LNCaP clone FGC (cell line): ENCODE measurements at regions not wholly inside any gene's neighbourhood (a gene's known extent, or its start where the extent isn't known, plus 50 kb on each side); places are given as distances from the start of the nearest gene placed in this dataset.
"Not testable (repeated sequence)": the region's sequence is repeated elsewhere in the genome, so short reads cannot be mapped to it uniquely, and the experiment has no call there.

ENCODE experiments used
- DNase-seq: peaks from one replicate; pipeline ENCODE4 v3.0.0-alpha.2; 2011; ENCODE audit warnings: low read depth
- H3K4me3 ChIP-seq: 2 replicates; pipeline ENCODE4 v1.5.1; 2011; ENCODE audit warnings: mild to moderate bottlenecking, low read depth, low read length, control low read depth
- CTCF ChIP-seq: IDR thresholded peaks from 2 replicates; pipeline ENCODE4 v1.5.1; 2012; ENCODE audit warnings: mild to moderate bottlenecking; ENCODE audit not compliant: control insufficient read depth, insufficient read depth; ENCODE audit errors: extremely low read depth

GRCh38 chr1:200486634-200487033 is 76.8 kb upstream of the ZNF281 start:
- TF ChIP-seq CTCF: no peak
- no peak for DNase-seq
- H3K4me3 ChIP-seq: no peak overlapping the region

- not testable (repeated sequence) for H3K4me3 ChIP-seq, DNase-seq
Observed at GRCh38 chr1:200484438-200484946, 74.7 kb upstream of the ZNF281 start.

DNA sequence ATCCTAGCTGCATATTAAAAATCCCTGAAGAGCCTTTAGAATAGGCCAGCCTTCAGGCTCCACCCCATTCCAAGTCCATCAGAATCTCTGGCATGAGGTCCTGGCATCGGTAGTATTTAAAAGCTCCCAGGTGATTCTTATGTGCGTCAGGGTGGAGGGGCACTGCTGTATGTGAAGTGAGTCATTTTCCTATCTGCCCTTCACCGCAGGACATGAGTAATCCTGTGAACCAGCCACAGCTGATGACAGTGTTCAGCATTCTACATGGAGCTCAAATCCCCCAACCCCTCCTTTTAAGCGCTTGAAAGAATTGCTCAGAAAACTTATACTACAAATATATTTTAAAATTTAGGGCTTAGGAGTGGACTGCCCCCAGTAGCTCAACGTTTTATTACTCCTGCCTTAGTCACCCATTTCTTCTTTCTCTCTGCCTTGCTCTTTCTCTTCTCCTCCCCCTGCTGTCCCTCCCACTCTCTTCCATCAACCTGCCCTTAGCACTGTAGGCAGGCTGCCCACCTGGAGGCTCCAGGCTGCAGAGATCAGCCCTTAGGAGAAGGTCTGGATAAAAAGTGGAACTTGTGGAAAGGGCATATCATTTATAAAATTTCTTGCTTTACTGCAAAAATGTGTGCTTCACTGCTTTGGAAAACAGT is 73.8 kb upstream of the ZNF281 start:
- DNase-seq: no peak
- no peak for TF ChIP-seq CTCF
- H3K4me3 ChIP-seq: no peak overlapping the region

DNA sequence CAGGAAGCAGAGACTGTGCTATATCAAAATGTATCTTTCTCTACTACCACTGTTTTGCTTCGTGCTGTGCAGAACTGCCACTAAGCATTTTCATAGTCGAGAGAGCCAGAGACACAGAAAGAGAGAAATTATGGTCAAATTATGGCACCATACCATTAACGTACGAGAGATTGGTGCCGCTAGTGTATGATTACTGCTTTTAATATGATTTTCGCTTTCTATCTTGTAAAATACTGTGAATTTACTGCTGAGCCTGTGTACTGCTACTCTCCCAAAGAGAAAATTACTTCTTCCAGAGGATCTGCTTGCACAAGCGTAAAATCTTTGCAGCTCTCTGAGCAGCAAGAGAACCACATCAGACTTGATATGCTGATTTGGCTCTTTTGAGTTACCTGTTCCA is 71.1 kb upstream of the ZNF281 start:
- no peak overlapping the region for H3K4me3 ChIP-seq
- no peak for TF ChIP-seq CTCF
- no peak for DNase-seq

DNA sequence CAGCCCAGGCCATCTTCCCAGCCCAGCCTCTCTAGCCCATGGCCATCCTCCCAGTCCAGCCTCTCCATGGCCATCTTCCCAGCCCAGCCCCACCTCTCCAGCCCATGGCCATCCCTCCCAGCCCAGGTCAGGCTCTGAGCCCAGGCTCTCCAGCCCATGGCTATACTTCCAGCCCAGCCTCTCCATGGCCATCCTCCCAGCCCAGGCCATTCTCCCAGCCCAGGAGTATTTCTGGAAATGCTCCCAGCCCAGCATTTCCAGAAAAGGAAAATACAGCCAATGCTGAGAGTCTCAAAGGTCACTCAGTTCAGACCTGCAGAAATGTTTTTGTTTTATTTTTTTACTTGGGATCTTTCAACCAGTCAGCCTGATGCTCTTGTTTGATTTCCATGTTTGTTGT is 70.0 kb upstream of the ZNF281 start:
- H3K4me3 ChIP-seq: no peak overlapping the region
- DNase-seq: no peak
- no peak for TF ChIP-seq CTCF

DNA sequence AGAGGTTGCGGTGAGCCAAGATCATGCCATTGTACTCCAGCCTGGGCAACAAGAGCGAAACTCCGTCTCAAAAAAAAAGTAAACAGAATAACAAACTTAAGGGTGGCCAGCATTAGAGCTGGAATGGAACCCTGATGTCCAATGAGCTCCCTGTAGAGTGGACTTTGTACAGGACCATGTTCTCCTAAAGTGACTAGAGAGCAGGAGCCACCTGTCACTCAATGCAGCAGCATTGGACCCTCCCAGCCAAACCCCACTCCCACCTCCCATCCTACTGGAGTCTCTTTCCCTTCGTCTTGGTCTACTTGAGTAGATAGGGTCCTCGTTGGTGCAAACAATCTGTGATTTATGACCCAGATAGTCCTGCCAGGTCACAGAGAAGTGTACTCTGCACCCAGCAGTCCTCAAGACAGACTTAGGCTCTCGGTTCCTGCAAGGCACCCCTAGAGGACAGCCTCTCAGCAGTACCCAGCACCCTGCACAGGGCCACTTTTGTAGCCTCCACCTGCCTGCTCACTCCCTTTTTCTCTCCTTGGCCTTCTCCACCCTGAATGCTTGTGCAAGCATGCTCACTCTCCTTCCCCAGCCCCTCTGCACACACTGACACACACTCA is 69.2 kb upstream of the ZNF281 start:
- TF ChIP-seq CTCF: no peak
- H3K4me3 ChIP-seq: no peak overlapping the region
- DNase-seq: no peak

DNA sequence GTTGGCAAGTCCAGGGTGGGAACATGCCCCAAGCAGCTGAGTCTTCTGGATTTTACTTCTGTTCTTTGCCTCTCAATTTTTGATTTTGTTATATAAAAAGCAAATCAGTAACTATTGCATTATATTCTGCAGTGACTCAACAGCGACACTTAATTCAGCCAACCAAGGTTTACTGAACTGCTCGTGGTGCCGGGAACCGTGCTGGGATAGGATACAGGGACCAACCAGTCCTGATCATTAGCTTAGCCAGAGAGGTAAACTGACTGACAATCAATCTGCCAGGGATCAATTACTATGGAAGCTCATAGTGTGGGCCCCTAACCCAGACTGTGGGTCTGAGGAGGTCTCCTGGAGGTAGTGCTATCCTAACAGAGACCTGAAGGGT is 68.4 kb upstream of the ZNF281 start:
- DNase-seq: no peak
- TF ChIP-seq CTCF: no peak
- H3K4me3 ChIP-seq: no peak overlapping the region
